GM12864 (cell line): ENCODE measurements at regions not wholly inside any gene's neighbourhood (a gene's known extent, or its start where the extent isn't known, plus 50 kb on each side); places are given as distances from the start of the nearest gene placed in this dataset.
"Not testable (repeated sequence)": the region's sequence is repeated elsewhere in the genome, so short reads cannot be mapped to it uniquely, and the experiment has no call there.

Experiments
- DNase-seq: peaks from one replicate; pipeline ENCODE4 v3.0.0-alpha.2; 2011; ENCODE audit warnings: low read depth
- H3K4me3 ChIP-seq: 2 replicates; pipeline ENCODE4 v1.5.1; 2011; ENCODE audit warnings: mild to moderate bottlenecking, low read depth, low read length, control low read depth
- TF ChIP-seq, protein P1 (sequence below): IDR thresholded peaks from 2 replicates; pipeline ENCODE4 v1.5.1; 2011; ENCODE audit warnings: low read depth, mild to moderate bottlenecking, moderate library complexity, low read length, control low read depth, inconsistent platforms; ENCODE audit errors: missing control alignments

DNA sequence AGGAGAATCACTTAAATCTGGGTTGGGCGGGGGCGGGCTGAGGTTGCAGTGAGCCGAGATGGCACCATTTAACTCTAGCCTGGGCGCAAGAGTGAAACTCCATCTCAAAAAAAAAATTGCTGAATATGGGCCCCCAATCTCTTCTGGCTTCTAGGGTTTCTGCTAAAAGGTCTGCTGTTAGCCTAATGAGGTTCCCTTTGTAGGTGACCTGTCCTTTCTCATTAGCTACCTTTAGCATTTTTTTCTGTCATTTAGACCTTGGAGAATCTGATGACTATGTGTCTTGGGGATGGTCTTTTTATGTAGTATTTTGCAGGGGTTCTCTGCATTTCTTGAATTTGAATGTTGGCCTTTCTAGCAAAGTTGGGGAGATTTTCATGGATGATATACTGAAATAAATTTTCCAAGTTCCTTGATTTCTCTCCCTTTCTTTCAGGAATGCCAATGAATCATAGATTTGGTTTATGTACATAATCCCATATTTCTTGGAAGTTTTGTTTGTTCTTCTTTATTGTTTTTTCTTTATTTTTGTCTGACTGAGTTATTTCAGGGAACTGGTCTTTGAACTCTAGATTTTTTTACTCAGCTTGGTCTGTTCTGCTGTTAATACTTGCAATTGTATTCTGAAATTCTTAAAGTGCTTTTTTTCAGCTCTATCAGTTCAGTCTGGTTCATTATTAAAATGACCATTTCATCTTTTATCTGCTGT lies 181.5 kb downstream of the TTC6 start:
- no peak overlapping the region for H3K4me3 ChIP-seq
- DNase-seq: no peak
- TF ChIP-seq, protein P1, sequence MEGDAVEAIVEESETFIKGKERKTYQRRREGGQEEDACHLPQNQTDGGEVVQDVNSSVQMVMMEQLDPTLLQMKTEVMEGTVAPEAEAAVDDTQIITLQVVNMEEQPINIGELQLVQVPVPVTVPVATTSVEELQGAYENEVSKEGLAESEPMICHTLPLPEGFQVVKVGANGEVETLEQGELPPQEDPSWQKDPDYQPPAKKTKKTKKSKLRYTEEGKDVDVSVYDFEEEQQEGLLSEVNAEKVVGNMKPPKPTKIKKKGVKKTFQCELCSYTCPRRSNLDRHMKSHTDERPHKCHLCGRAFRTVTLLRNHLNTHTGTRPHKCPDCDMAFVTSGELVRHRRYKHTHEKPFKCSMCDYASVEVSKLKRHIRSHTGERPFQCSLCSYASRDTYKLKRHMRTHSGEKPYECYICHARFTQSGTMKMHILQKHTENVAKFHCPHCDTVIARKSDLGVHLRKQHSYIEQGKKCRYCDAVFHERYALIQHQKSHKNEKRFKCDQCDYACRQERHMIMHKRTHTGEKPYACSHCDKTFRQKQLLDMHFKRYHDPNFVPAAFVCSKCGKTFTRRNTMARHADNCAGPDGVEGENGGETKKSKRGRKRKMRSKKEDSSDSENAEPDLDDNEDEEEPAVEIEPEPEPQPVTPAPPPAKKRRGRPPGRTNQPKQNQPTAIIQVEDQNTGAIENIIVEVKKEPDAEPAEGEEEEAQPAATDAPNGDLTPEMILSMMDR: no peak

DNA sequence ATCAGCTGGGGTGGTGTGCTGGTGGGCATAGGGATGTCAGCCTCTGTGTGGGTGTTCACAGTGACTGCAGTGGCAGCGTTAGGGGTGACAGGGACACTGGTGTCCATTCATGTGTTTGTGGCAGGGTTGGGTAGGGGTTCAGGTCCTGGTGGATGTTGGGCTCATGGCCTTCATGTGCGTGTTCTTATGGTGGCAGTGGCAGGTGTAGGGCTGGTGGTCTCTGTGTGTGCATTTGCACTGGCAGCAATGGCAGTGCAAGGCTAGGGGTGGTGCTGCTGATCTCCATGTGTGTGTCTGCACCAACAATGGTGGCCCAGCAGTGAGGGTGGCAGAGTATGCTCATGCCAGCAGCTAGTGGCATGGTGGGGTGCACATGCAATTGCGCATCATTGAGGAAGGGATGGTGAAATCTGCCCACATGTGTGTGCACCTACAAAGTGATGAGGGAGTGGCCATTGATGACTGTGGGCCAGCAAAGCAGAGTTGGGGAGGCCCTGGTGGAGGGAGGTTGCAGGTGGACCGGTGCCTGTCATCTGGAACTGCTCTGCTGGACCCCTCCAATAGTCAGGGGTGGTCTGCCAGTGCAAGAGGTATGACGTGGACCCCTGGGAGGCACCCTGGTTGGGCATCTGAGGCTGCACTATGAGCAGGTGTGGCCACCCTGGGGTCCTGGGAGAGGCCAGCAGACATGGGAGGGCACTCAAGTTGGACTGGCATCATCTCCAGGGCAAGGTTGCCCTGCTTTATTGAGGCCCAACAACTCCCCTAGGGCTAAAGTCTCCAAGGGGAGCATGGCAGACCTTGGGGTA lies 182.9 kb downstream of the TTC6 start:
- no peak for DNase-seq
- TF ChIP-seq, protein P1: no peak
- H3K4me3 ChIP-seq: no peak overlapping the region

DNA sequence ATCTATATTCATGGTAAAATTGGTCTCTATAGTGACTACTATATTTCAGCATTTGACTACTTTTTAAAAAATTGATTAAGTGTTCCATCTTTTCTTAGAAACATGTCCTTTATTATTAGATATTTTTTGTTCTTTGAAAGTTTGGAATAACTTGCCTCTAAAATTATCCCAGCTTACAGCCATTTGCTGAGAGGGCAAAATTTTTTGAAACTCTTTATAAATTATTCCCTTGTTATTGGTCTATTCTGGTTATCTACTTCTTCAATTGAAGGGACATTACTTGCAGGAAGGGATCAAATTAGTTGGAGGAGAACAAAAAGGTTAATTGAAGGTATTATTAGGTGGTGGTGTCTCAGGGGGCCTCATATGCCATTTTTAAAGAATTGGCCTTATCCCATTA lies 184.1 kb downstream of the TTC6 start:
- H3K4me3 ChIP-seq: no peak overlapping the region
- no peak for DNase-seq
- TF ChIP-seq, protein P1: no peak

DNA sequence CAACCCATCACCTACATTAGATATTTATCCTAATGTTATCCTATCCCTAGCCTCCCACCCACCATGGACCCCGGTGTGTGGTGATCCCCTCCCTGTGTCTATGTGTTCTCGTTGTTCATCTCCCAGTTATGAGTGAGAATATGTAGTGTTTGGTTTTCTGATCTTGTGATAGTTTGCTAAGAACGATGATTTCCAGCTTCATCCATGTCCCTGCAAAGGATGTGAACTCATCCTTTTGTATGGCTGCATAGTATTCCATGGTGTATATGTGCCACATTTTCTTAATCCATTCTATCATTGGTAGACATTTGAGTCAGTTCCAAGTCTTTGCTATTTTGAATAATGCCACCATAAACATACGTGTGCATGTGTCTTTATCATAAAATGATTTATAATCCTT lies 185.3 kb downstream of the TTC6 start:
- not testable (repeated sequence) for H3K4me3 ChIP-seq, DNase-seq

DNA sequence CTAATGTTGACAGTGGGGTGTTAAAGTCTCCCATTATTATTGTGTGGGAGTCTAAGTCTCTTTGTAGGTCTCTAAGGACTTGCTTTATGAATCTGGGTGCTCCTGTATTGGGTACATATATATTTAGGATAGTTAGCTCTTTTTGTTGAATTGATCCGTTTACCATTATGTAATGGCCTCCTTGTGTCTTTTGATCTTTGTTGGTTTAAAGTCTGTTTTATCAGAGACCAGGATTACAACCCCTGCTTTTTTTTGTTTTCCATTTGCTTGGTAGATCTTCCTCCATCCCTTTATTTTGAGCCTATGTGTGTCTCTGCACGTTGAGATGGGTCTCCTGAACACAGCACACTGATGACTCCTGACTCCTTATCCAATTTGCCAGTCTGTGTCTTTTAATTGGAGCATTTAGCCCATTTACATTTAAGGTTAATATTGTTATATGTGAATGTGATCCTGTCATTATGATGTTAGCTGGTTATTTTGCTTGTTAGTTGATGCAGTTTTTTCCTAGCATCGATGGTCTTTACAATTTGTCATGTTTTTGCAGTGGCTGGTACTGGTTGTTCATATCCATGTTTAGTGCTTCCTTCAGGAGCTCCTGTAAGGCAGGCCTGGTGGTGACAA lies 188.9 kb downstream of the TTC6 start:
- not testable (repeated sequence) for DNase-seq, H3K4me3 ChIP-seq

DNA sequence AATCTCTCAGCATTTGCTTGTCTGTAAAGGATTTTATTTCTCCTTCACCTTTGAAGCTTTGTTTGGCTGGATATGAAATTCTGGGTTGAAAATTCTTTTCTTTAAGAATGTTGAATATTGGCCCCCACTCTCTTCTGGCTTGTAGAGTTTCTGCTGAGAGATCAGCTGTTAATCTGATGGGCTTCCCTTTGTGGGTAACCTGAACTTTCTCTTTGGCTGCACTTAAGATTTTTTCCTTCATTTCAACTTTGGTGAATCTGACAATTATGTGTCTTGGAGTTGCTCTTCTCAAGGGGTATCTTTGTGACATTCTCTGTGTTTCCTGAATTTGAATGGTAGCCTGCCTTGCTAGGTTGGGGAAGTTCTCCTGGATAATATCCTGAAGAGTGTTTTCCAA lies 189.4 kb downstream of the TTC6 start:
- DNase-seq, H3K4me3 ChIP-seq: not testable (repeated sequence)

DNA sequence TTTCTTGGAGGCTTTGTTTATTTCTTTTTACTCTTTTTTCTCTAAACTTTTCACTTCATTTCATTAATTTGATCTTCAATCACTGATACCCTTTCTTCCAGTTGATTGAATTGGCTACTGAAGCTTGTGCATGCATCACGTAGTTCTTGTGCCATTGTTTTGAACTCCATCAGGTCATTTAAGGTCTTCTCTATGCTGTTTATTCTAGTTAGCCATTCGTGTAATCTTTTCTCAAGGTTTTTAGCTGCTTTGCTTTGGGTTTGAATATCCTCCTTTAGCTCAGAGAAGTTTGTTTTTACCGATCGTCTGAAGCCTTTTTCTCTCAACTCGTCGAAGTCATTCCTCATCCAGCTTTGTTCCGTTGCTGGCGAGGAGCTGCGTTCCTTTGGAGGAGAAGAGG lies 189.9 kb downstream of the TTC6 start:
- not testable (repeated sequence) for DNase-seq, H3K4me3 ChIP-seq

DNA sequence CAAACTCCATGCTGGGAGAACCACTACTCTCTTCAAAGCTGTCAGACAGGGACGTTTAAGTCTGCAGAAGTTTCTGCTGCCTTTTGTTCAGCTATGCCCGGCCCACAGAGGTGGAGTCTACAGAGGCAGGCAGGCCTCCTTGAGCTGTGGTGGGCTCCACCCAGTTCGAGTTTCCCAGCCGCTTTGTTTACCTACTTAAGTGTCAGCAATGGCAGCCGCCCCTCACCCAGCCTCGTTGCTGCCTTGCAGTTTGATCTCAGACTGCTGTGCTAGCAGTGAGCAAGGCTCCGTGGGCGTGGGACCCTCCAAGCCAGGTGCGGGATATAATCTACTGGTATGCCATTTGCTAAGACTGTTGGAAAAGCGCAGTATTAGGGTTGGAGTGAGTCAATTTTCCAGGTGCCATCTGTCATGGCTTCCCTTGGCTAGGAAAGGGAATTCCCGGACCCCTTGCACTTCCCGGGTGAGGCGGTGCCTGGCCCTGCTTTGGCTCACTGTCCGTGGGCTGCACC lies 190.7 kb downstream of the TTC6 start:
- not testable (repeated sequence) for H3K4me3 ChIP-seq, DNase-seq

DNA sequence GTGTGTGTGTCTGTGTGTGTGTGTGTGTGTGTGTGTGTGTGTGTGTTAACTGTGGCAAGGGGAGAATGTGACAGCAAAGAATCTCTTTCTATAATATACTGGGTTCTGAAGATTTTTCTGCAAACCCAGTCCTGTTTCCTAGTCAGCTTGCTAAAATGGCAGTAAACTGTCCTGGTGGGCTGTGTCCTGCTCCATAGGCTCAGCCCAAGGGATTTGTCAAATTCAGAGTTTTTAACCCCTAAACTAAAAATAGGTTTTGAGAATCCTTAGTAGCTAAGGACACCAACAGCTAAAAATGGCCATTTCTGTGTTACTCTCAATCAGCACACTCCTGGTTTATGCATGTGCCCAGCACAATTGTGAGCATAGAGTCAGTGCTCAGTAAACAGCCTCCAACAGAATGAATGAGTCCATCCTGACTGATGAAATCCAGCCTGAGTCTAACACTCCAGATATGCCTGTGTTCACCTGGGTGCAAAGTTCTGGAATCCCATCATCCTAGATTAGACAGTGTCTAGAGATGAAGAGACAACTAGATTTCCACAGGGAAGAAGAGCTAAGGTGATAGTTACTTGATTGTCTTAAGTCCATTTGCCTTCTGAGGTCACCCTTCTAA lies 192.6 kb downstream of the TTC6 start:
- TF ChIP-seq, protein P1: no peak
- no peak for DNase-seq

More for the DNA sequence above, 192.6 kb downstream of the TTC6 start:
- no peak overlapping the region for H3K4me3 ChIP-seq
